ENCODE measurements at regions not wholly inside any gene's neighbourhood (a gene's known extent, or its start where the extent isn't known, plus 50 kb on each side); places are given as distances from the start of the nearest gene placed in this dataset.

- no peak overlapping the region for H3K4me3 ChIP-seq (replicated peaks; ENCODE audit: low read depth, low read length)
- TF ChIP-seq CTCF (IDR thresholded peaks at IDR 0.05; ENCODE audit: low read length, missing control alignments): no peak
- DNase-seq (ENCODE audit: low read depth): peak; percentile 42
Measured at GRCh38 chr9:86801246-86801645, 146.1 kb downstream of the GAS1 start.

- TF ChIP-seq CTCF (IDR thresholded peaks at IDR 0.05; ENCODE audit: low read length, missing control alignments): no peak
- no peak for DNase-seq (ENCODE audit: low read depth)
- no peak overlapping the region for H3K4me3 ChIP-seq (replicated peaks; ENCODE audit: low read depth, low read length)
Measured at GRCh38 chr9:86800681-86801080, 146.6 kb downstream of the GAS1 start.

- DNase-seq (ENCODE audit: low read depth): no peak
- TF ChIP-seq CTCF (IDR thresholded peaks at IDR 0.05; ENCODE audit: low read length, missing control alignments): no peak
- H3K4me3 ChIP-seq (replicated peaks; ENCODE audit: low read depth, low read length): no peak overlapping the region
Measured at GRCh38 chr9:86798966-86799365, 148.3 kb downstream of the GAS1 start.

- TF ChIP-seq CTCF (IDR thresholded peaks at IDR 0.05; ENCODE audit: low read length, missing control alignments): no peak
- no peak for DNase-seq (ENCODE audit: low read depth)
Measured at GRCh38 chr9:86796666-86797065, 150.6 kb downstream of the GAS1 start.

GRCh38 chr9:86795823-86796553 is 151.3 kb downstream of the GAS1 start:
- peak; percentile 93 for DNase-seq (ENCODE audit: low read depth)
- peak overlapping the region; percentile 6 for H3K4me3 ChIP-seq (replicated peaks; ENCODE audit: low read depth, low read length)
- peak; percentile 49 for TF ChIP-seq CTCF (IDR thresholded peaks at IDR 0.05; ENCODE audit: low read length, missing control alignments)

More at GRCh38 chr9:86796666-86797065, 150.6 kb downstream of the GAS1 start:
- no peak overlapping the region for H3K4me3 ChIP-seq (replicated peaks; ENCODE audit: low read depth, low read length)

- TF ChIP-seq CTCF (IDR thresholded peaks at IDR 0.05; ENCODE audit: low read length, missing control alignments): no peak
- no peak for DNase-seq (ENCODE audit: low read depth)
- H3K4me3 ChIP-seq (replicated peaks; ENCODE audit: low read depth, low read length): peak overlapping the region; percentile 6
Measured at GRCh38 chr9:86795047-86795442, 152.3 kb downstream of the GAS1 start.

Data from fibroblast of pulmonary artery (primary cell).